T-cell (primary cell): ENCODE measurements at regions not wholly inside any gene's neighbourhood (a gene's known extent, or its start where the extent isn't known, plus 50 kb on each side); places are given as distances from the start of the nearest gene placed in this dataset.

ENCODE experiments used
- ATAC-seq, 4 experiments: fragments of 200-7000 bp in 3 of 4; fragments of 150-1000 bp in 1 of 4; cut with Tn5 transposase; replicated peaks in 1 of 4; 1 replicate in 3 of 4; 2 replicates in 1 of 4; pipeline ENCODE4 v1.10.0; 2021; ENCODE audit warnings: moderate library complexity in 3 of 4, mild to moderate bottlenecking in 2 of 4, moderate number of reproducible peaks in 1 of 4
- CTCF ChIA-PET, 2 donors: fragments of 300-600 bp; sonication (Branson Sonifier 250); formaldehyde crosslinking; loops; one replicate each; lab custom pipeline; 2022; ENCODE audit warnings: antibody characterized with exemption in 2 of 2; lab: Charles Lee
- POLR2A ChIA-PET, 2 donors: fragments of 300-600 bp; sonication (Branson Sonifier 250); formaldehyde crosslinking; loops; one replicate each; lab custom pipeline; 2022; ENCODE audit warnings: antibody characterized with exemption in 2 of 2; lab: Charles Lee
- DNase-seq, 35 experiments: peaks; one replicate each; pipeline versions ENCODE4 v3.0.0 to v3.0.0-alpha.2; 2013 to 2023
- H3K27ac ChIP-seq: one replicate; pipeline ENCODE4 v1.5.1; 2013; ENCODE audit warnings: low read length
- H3K27me3 ChIP-seq, 2 experiments: replicated peaks in 1 of 2; 1 replicate in 1 of 2; 2 replicates in 1 of 2; pipeline versions ENCODE4 v1.6.1 to v1.7.0; 2013; ENCODE audit warnings: low read length in 1 of 2, mixed read lengths in 1 of 2; ENCODE audit not compliant: control insufficient read depth in 2 of 2, insufficient read depth in 2 of 2; ENCODE audit errors: extremely low read depth in 1 of 2
- H3K36me3 ChIP-seq, 2 donors: 1 replicate in 1 of 2; 2 replicates in 1 of 2; pipeline versions ENCODE4 v1.6.1 to v1.7.0; 2013; ENCODE audit warnings: low read length in 1 of 2; ENCODE audit not compliant: control insufficient read depth in 2 of 2, insufficient read depth in 1 of 2; ENCODE audit errors: extremely low read depth in 1 of 2
- H3K4me1 ChIP-seq, 2 experiments: 1 replicate in 1 of 2; 2 replicates in 1 of 2; pipeline versions ENCODE4 v1.6.1 to v1.7.0; 2013; ENCODE audit warnings: low read length in 2 of 2, mixed read lengths in 1 of 2; ENCODE audit not compliant: insufficient read depth in 2 of 2, control insufficient read depth in 1 of 2; ENCODE audit errors: extremely low read depth in 1 of 2
- H3K4me3 ChIP-seq, 2 donors: 1 replicate in 1 of 2; 2 replicates in 1 of 2; pipeline versions ENCODE4 v1.5.1 to v1.7.0; 2013; ENCODE audit warnings: mild to moderate bottlenecking in 2 of 2, low read length in 1 of 2, moderate library complexity in 1 of 2; ENCODE audit not compliant: control insufficient read depth in 1 of 2; ENCODE audit errors: extremely low read depth in 1 of 2
- H3K9me3 ChIP-seq: 2 replicates; pipeline ENCODE4 v1.7.0; 2013
- H3K27ac Mint-ChIP-seq, 2 donors: one replicate each; pipeline ENCODE4 v1.8.0; 2020 to 2021; ENCODE audit warnings: mild to moderate bottlenecking in 2 of 2, mixed read lengths in 2 of 2
- H3K27me3 Mint-ChIP-seq, 2 donors: one replicate each; pipeline ENCODE4 v1.8.0; 2021 to 2022; ENCODE audit warnings: mixed read lengths in 2 of 2
- H3K36me3 Mint-ChIP-seq: one replicate; pipeline ENCODE4 v1.8.0; 2021; ENCODE audit warnings: mixed read lengths
- H3K4me1 Mint-ChIP-seq, 3 donors: one replicate each; pipeline ENCODE4 v1.8.0; 2020 to 2022; ENCODE audit warnings: mixed read lengths in 3 of 3, mild to moderate bottlenecking in 1 of 3
- H3K4me3 Mint-ChIP-seq, 3 donors: one replicate each; pipeline ENCODE4 v1.8.0; 2020 to 2022; ENCODE audit warnings: mild to moderate bottlenecking in 3 of 3, mixed read lengths in 3 of 3, moderate library complexity in 3 of 3
- H3K9me3 Mint-ChIP-seq, 3 donors: one replicate each; pipeline ENCODE4 v1.8.0; 2020 to 2022; ENCODE audit warnings: mixed read lengths in 3 of 3
- WGBS: methylation state at CpG from one replicate; pipeline ENCODE4 v1.1.5; 2013; ENCODE audit warnings: missing lambda C conversion rate; ENCODE audit not compliant: insufficient coverage; 5-methylcytosine and 5-hydroxymethylcytosine counted together

DNA sequence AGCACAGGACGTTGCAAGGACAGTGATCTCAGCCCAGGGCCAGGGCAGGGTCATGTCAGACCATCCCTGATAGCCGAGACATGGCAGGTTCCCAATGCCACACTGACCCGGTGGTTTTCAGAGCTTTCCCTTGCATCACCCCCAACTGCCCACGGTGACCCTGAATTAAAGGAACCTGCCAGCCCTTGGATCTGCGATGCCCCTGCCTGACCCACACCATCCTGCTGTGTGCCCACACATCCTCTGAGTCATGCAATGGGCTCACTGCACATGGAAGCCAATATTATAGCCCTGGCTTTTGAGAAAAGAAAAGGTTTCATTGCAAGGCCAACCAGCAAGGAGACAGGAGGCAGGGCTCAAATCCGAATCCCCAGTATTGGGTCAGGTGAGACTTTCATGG, 132.6 kb upstream of the CST7 start:
- Histone ChIP-seq H3K9me3 (no peaks in the 10 kb centered on the region), H3K27ac (no peak overlapping the region), H3K27me3 (peaks cover 0 to 11% of the 10 kb centered on the region in 2 experiments), H3K4me3 (no peak overlapping the region), H3K36me3 (no peaks in the 10 kb centered on the region), H3K4me1 (no peaks in the 10 kb centered on the region)
- peaks cover 0 to 1% of the 10 kb centered on the region in 2 donors for H3K27me3 Mint-ChIP-seq
- ATAC-seq (no peak), DNase-seq (no peak)
- peaks cover 0 to 4% (median 0%) of the 10 kb centered on the region in 3 donors for H3K9me3 Mint-ChIP-seq
- H3K27ac Mint-ChIP-seq = no peak overlapping the region
- no peak overlapping the region for H3K4me3 Mint-ChIP-seq
- ChIA-PET POLR2A (no interaction called here), CTCF (no interaction called here)
- H3K4me1 Mint-ChIP-seq = no peaks in the 10 kb centered on the region
- H3K36me3 Mint-ChIP-seq = no peaks in the 10 kb centered on the region
- 78% methylated on average over 6 of the region's 6 CpGs for WGBS

DNA sequence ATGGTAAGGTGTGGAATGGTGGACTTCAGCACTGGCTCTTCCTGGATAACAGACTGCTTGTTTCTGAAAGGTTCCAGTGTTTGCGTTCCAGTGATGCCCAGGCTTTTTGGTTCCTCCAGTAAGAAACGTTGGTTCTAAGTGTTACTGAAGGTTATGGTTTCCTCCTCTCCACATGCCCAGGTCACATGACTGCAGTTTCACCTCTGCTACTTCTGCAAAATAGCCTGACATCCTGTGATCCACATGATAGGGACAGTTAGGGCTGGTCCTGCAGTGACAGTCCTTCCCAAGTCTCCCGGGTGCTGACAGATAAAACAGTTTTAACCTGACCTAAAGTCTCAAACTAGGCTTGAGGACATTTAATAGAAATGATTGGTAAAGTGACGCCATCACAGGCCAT, 132.2 kb upstream of the CST7 start:
- no peaks in the 10 kb centered on the region for H3K9me3 ChIP-seq
- no peak overlapping the region for H3K27ac ChIP-seq
- no peaks in the 10 kb centered on the region for H3K4me1 Mint-ChIP-seq
- H3K4me3 Mint-ChIP-seq = no peak overlapping the region
- no peaks in the 10 kb centered on the region for H3K4me1 ChIP-seq
- H3K9me3 Mint-ChIP-seq = peaks cover 0 to 4% (median 0%) of the 10 kb centered on the region in 3 donors
- H3K36me3 ChIP-seq = no peaks in the 10 kb centered on the region
- WGBS = 100% methylated on average over 1 of the region's 4 CpGs
- no peak overlapping the region for H3K4me3 ChIP-seq
- peaks cover 0 to 11% of the 10 kb centered on the region in 2 experiments for H3K27me3 ChIP-seq
- no peak for DNase-seq
- H3K27ac Mint-ChIP-seq = no peak overlapping the region
- H3K27me3 Mint-ChIP-seq = peaks cover 0 to 1% of the 10 kb centered on the region in 2 donors
- ChIA-PET CTCF (no interaction called here), POLR2A (no interaction called here)
- no peaks in the 10 kb centered on the region for H3K36me3 Mint-ChIP-seq
- ATAC-seq = no peak

- ChIA-PET POLR2A (no interaction called here), CTCF (no interaction called here)
- Histone ChIP-seq H3K27ac (no peak overlapping the region), H3K9me3 (no peaks in the 10 kb centered on the region), H3K4me1 (no peaks in the 10 kb centered on the region), H3K36me3 (no peaks in the 10 kb centered on the region), H3K27me3 (peaks cover 0 to 11% of the 10 kb centered on the region in 2 experiments), H3K4me3 (no peak overlapping the region)
- peaks cover 0 to 1% of the 10 kb centered on the region in 2 donors for H3K27me3 Mint-ChIP-seq
- DNase-seq (no peak), ATAC-seq (no peak)
- H3K27ac Mint-ChIP-seq = no peak overlapping the region
- H3K4me3 Mint-ChIP-seq = no peak overlapping the region
- no peaks in the 10 kb centered on the region for H3K4me1 Mint-ChIP-seq
- WGBS = 77% methylated on average over 6 of the region's 6 CpGs
- H3K36me3 Mint-ChIP-seq = no peaks in the 10 kb centered on the region
- peaks cover 0 to 4% (median 0%) of the 10 kb centered on the region in 3 donors for H3K9me3 Mint-ChIP-seq
Measured at GRCh38 chr20:24817351-24817750, 131.7 kb upstream of the CST7 start.

DNA sequence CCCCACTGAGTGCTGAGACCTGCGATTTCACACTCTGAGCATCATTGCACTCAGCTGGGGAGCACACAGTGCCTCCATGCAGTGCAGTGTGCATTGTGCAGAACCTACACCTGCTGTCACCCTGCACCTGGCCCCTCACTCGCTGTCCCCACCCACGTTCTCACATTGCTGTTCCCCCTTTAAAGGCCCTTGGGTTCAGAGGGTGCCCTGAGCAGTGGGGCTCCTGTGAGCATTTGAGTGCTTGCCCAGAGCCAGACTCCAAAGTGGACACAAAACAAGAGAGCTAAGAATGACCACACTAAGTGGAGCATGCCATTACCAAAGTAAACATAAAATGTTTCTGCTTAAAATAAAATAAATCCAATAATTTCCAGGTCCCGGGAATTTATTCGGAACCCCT, 131.0 kb upstream of the CST7 start:
- CTCF ChIA-PET = no interaction called here
- peaks cover 0 to 11% of the 10 kb centered on the region in 2 experiments for H3K27me3 ChIP-seq
- DNase-seq (no peak), ATAC-seq (no peak)
- no peak overlapping the region for H3K27ac ChIP-seq
- H3K4me1 Mint-ChIP-seq = no peaks in the 10 kb centered on the region
- no peak overlapping the region for H3K27ac Mint-ChIP-seq
- H3K9me3 ChIP-seq = no peaks in the 10 kb centered on the region
- WGBS = 83% methylated on average over 4 of the region's 5 CpGs
- H3K4me3 ChIP-seq = no peak overlapping the region
- POLR2A ChIA-PET = no interaction called here
- no peaks in the 10 kb centered on the region for H3K27me3 Mint-ChIP-seq
- H3K4me3 Mint-ChIP-seq = no peak overlapping the region
- no peaks in the 10 kb centered on the region for H3K9me3 Mint-ChIP-seq
- H3K36me3 ChIP-seq = no peaks in the 10 kb centered on the region
- H3K36me3 Mint-ChIP-seq = no peaks in the 10 kb centered on the region
- no peaks in the 10 kb centered on the region for H3K4me1 ChIP-seq

DNA sequence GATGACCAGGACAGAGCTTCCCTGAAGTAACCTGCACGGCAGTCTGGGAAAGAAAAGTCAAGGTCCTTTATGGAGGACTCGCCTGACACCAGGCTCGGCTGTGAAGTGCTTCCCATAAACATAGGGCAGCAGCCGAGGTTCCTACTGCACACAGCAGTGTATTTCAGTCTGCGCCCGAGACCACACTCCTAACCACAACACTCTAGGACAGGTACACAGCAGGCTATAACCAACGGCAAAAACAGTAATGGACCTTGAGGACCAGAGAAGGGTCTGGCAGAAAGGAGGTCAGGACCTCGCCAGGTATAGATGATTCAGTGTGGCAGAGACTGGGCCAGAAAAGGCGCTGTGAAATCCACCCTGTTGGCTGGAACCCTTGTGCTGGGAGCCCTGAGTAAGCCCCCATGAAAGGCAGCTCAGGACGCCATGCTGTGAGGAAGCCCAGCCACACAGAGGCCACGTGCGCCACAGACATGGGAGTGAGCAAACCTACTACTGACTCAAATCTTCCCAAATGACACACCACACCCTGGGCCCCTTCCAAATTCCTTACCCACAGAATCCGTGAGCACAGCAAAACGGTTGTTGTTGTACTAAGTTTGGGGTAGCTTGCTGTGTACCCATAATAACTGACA, 129.6 kb upstream of the CST7 start:
- no peak overlapping the region for H3K4me3 ChIP-seq
- Mint-ChIP-seq H3K4me3 (no peak overlapping the region), H3K27ac (no peak overlapping the region), H3K36me3 (no peaks in the 10 kb centered on the region), H3K27me3 (no peaks in the 10 kb centered on the region), H3K9me3 (no peaks in the 10 kb centered on the region), H3K4me1 (no peaks in the 10 kb centered on the region)
- no peaks in the 10 kb centered on the region for H3K4me1 ChIP-seq
- CTCF ChIA-PET = no interaction called here
- no peak overlapping the region for H3K27ac ChIP-seq
- no peaks in the 10 kb centered on the region for H3K9me3 ChIP-seq
- ATAC-seq (no peak), DNase-seq (no peak)
- H3K27me3 ChIP-seq = peaks cover 0 to 11% of the 10 kb centered on the region in 2 experiments
- WGBS = 83% methylated on average over 7 of the region's 14 CpGs
- POLR2A ChIA-PET = no interaction called here
- H3K36me3 ChIP-seq = no peaks in the 10 kb centered on the region

DNA sequence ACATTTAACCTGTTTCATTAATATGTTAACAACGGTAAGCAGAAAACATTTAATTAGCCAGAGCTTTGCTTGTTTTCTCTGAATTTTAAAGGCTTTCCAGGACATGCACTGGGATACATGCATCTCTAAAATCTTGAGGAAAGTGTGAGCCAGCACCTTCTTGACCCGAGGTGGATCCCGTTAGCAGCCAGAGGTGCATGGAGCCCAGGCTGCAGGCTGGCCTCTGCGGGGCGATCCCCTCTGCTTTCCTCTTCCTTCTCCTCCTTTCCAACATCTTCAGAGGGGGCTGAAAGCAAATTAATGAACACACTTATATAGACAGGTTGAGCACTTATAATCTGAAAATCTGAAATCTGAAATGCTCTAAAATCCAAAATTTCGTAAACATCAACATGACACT, 128.7 kb upstream of the CST7 start:
- no peaks in the 10 kb centered on the region for H3K9me3 ChIP-seq
- H3K27me3 ChIP-seq = peaks cover 0 to 11% of the 10 kb centered on the region in 2 experiments
- H3K27me3 Mint-ChIP-seq = no peaks in the 10 kb centered on the region
- ChIA-PET POLR2A (no interaction called here), CTCF (no interaction called here)
- no peaks in the 10 kb centered on the region for H3K36me3 ChIP-seq
- 97% methylated on average over 5 of the region's 6 CpGs for WGBS
- H3K4me1 ChIP-seq = no peaks in the 10 kb centered on the region
- H3K27ac Mint-ChIP-seq = no peak overlapping the region
- no peak for ATAC-seq
- no peak overlapping the region for H3K4me3 ChIP-seq
- no peak for DNase-seq
- no peak overlapping the region for H3K4me3 Mint-ChIP-seq
- H3K9me3 Mint-ChIP-seq = no peaks in the 10 kb centered on the region
- no peaks in the 10 kb centered on the region for H3K36me3 Mint-ChIP-seq
- no peaks in the 10 kb centered on the region for H3K4me1 Mint-ChIP-seq
- no peak overlapping the region for H3K27ac ChIP-seq

DNA sequence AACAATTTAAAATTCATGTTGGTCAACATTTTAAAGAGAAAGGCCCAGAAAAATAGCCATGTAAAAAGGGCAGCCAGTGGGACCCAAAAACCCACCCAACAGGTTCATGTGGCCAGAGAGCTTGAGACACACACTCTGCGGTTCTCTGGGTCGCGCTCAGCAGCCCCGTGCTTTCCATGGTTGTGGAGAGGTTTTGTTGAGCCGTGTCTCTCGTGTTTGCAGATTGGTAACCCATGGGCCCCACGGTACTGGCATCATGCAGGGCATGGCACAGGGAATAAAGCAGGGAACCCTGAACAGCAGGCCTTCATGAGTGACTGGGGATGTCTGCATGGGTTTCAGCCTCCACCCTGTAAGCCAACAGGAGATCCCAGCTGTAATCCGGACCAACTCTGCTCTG, 127.7 kb upstream of the CST7 start:
- Histone ChIP-seq H3K27ac (no peak overlapping the region), H3K9me3 (no peaks in the 10 kb centered on the region), H3K4me1 (no peaks in the 10 kb centered on the region), H3K36me3 (no peaks in the 10 kb centered on the region), H3K4me3 (no peak overlapping the region), H3K27me3 (peaks cover 0 to 9% of the 10 kb centered on the region in 2 experiments)
- 94% methylated on average over 7 of the region's 8 CpGs for WGBS
- no peaks in the 10 kb centered on the region for H3K36me3 Mint-ChIP-seq
- H3K27ac Mint-ChIP-seq = no peak overlapping the region
- H3K9me3 Mint-ChIP-seq = no peaks in the 10 kb centered on the region
- no peak overlapping the region for H3K4me3 Mint-ChIP-seq
- CTCF ChIA-PET = no interaction called here
- DNase-seq (no peak), ATAC-seq (no peak)
- H3K4me1 Mint-ChIP-seq = no peaks in the 10 kb centered on the region
- H3K27me3 Mint-ChIP-seq = no peaks in the 10 kb centered on the region
- POLR2A ChIA-PET = no interaction called here
